T-cell (primary cell): ENCODE measurements at regions not wholly inside any gene's neighbourhood (a gene's known extent, or its start where the extent isn't known, plus 50 kb on each side); places are given as distances from the start of the nearest gene placed in this dataset.

ENCODE experiments used
- ATAC-seq, 4 experiments: fragments of 200-7000 bp in 3 of 4; fragments of 150-1000 bp in 1 of 4; cut with Tn5 transposase; replicated peaks in 1 of 4; 1 replicate in 3 of 4; 2 replicates in 1 of 4; pipeline ENCODE4 v1.10.0; 2021; ENCODE audit warnings: moderate library complexity in 3 of 4, mild to moderate bottlenecking in 2 of 4, moderate number of reproducible peaks in 1 of 4
- CTCF ChIA-PET, 2 donors: fragments of 300-600 bp; sonication (Branson Sonifier 250); formaldehyde crosslinking; loops; one replicate each; lab custom pipeline; 2022; ENCODE audit warnings: antibody characterized with exemption in 2 of 2; lab: Charles Lee
- POLR2A ChIA-PET, 2 donors: fragments of 300-600 bp; sonication (Branson Sonifier 250); formaldehyde crosslinking; loops; one replicate each; lab custom pipeline; 2022; ENCODE audit warnings: antibody characterized with exemption in 2 of 2; lab: Charles Lee
- DNase-seq, 35 experiments: peaks; one replicate each; pipeline versions ENCODE4 v3.0.0 to v3.0.0-alpha.2; 2013 to 2023
- H3K27ac ChIP-seq: one replicate; pipeline ENCODE4 v1.5.1; 2013; ENCODE audit warnings: low read length
- H3K27me3 ChIP-seq, 2 experiments: replicated peaks in 1 of 2; 1 replicate in 1 of 2; 2 replicates in 1 of 2; pipeline versions ENCODE4 v1.6.1 to v1.7.0; 2013; ENCODE audit warnings: low read length in 1 of 2, mixed read lengths in 1 of 2; ENCODE audit not compliant: control insufficient read depth in 2 of 2, insufficient read depth in 2 of 2; ENCODE audit errors: extremely low read depth in 1 of 2
- H3K36me3 ChIP-seq, 2 donors: 1 replicate in 1 of 2; 2 replicates in 1 of 2; pipeline versions ENCODE4 v1.6.1 to v1.7.0; 2013; ENCODE audit warnings: low read length in 1 of 2; ENCODE audit not compliant: control insufficient read depth in 2 of 2, insufficient read depth in 1 of 2; ENCODE audit errors: extremely low read depth in 1 of 2
- H3K4me1 ChIP-seq, 2 experiments: 1 replicate in 1 of 2; 2 replicates in 1 of 2; pipeline versions ENCODE4 v1.6.1 to v1.7.0; 2013; ENCODE audit warnings: low read length in 2 of 2, mixed read lengths in 1 of 2; ENCODE audit not compliant: insufficient read depth in 2 of 2, control insufficient read depth in 1 of 2; ENCODE audit errors: extremely low read depth in 1 of 2
- H3K4me3 ChIP-seq, 2 donors: 1 replicate in 1 of 2; 2 replicates in 1 of 2; pipeline versions ENCODE4 v1.5.1 to v1.7.0; 2013; ENCODE audit warnings: mild to moderate bottlenecking in 2 of 2, low read length in 1 of 2, moderate library complexity in 1 of 2; ENCODE audit not compliant: control insufficient read depth in 1 of 2; ENCODE audit errors: extremely low read depth in 1 of 2
- H3K9me3 ChIP-seq: 2 replicates; pipeline ENCODE4 v1.7.0; 2013
- H3K27ac Mint-ChIP-seq, 2 donors: one replicate each; pipeline ENCODE4 v1.8.0; 2020 to 2021; ENCODE audit warnings: mild to moderate bottlenecking in 2 of 2, mixed read lengths in 2 of 2
- H3K27me3 Mint-ChIP-seq, 2 donors: one replicate each; pipeline ENCODE4 v1.8.0; 2021 to 2022; ENCODE audit warnings: mixed read lengths in 2 of 2
- H3K36me3 Mint-ChIP-seq: one replicate; pipeline ENCODE4 v1.8.0; 2021; ENCODE audit warnings: mixed read lengths
- H3K4me1 Mint-ChIP-seq, 3 donors: one replicate each; pipeline ENCODE4 v1.8.0; 2020 to 2022; ENCODE audit warnings: mixed read lengths in 3 of 3, mild to moderate bottlenecking in 1 of 3
- H3K4me3 Mint-ChIP-seq, 3 donors: one replicate each; pipeline ENCODE4 v1.8.0; 2020 to 2022; ENCODE audit warnings: mild to moderate bottlenecking in 3 of 3, mixed read lengths in 3 of 3, moderate library complexity in 3 of 3
- H3K9me3 Mint-ChIP-seq, 3 donors: one replicate each; pipeline ENCODE4 v1.8.0; 2020 to 2022; ENCODE audit warnings: mixed read lengths in 3 of 3
- WGBS: methylation state at CpG from one replicate; pipeline ENCODE4 v1.1.5; 2013; ENCODE audit warnings: missing lambda C conversion rate; ENCODE audit not compliant: insufficient coverage; 5-methylcytosine and 5-hydroxymethylcytosine counted together

DNA sequence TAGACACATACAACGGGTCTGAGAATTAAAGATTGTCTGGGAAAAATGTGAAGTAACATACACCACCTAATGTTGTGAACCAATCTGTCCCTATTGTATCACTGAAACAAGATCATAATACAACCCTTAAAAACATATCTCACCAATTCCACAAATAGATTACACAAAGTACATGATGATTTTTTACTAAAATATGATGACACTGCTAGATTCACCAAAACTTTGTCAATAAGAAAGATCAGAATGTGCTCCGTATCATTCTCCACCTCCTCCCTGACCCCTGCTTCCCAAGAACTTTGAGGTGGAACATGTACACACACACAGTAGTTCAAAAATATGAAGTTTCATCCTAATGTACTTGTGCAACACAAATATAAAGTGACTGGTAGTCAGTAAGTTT is 862.0 kb downstream of the PCDH18 start:
- no peak overlapping the region for H3K4me3 ChIP-seq
- Mint-ChIP-seq H3K4me3 (no peak overlapping the region), H3K9me3 (peaks cover 4 to 14% (median 9%) of the 10 kb centered on the region in 3 donors), H3K27me3 (no peaks in the 10 kb centered on the region), H3K27ac (no peak overlapping the region), H3K4me1 (no peaks in the 10 kb centered on the region), H3K36me3 (no peaks in the 10 kb centered on the region)
- ATAC-seq (no peak), DNase-seq (no peak)
- H3K4me1 ChIP-seq: no peaks in the 10 kb centered on the region
- POLR2A ChIA-PET: no interaction called here
- no peaks in the 10 kb centered on the region for H3K36me3 ChIP-seq
- no CpG with 5 or more reads among the region's 2 CpGs for WGBS
- no peaks in the 10 kb centered on the region for H3K9me3 ChIP-seq
- CTCF ChIA-PET: no interaction called here
- no peak overlapping the region for H3K27ac ChIP-seq
- no peaks in the 10 kb centered on the region for H3K27me3 ChIP-seq

DNA sequence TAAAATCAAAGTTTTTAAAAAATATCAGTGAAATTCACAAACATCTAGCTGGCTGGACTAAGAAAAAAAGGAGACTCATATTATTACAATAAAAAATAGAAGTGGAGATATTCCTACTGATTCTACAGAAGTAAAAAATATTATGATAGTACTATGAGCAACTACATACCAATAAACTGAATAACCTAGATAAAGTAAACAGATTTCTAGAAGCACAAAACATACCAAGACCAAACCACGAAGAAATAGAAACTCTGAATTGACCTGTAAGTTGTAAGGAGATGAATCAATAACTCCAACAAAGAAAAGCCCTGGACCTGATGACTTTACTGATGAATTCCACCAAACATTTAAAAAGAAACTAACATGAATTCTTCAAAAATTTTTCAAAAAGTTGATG is 867.3 kb downstream of the PCDH18 start:
- H3K9me3 Mint-ChIP-seq: peaks cover 3 to 19% (median 6%) of the 10 kb centered on the region in 3 donors
- no peaks in the 10 kb centered on the region for H3K4me1 Mint-ChIP-seq
- H3K4me1 ChIP-seq: no peaks in the 10 kb centered on the region
- H3K27me3 ChIP-seq: no peaks in the 10 kb centered on the region
- POLR2A ChIA-PET: interaction anchor here in 1 of 2 donors (0.7 kb wide), 1 partner anchor 375 kb away, joined by 3 read pairs; no protein-coding TSS in a partner anchor
- ATAC-seq (no peak), DNase-seq (no peak)
- CTCF ChIA-PET: no interaction called here
- H3K27me3 Mint-ChIP-seq: no peaks in the 10 kb centered on the region
- no peak overlapping the region for H3K4me3 Mint-ChIP-seq
- no peak overlapping the region for H3K4me3 ChIP-seq
- no peaks in the 10 kb centered on the region for H3K9me3 ChIP-seq
- H3K27ac ChIP-seq: no peak overlapping the region
- no CpG with 5 or more reads among the region's 1 CpG for WGBS
- no peaks in the 10 kb centered on the region for H3K36me3 Mint-ChIP-seq
- H3K27ac Mint-ChIP-seq: no peak overlapping the region
- no peaks in the 10 kb centered on the region for H3K36me3 ChIP-seq

DNA sequence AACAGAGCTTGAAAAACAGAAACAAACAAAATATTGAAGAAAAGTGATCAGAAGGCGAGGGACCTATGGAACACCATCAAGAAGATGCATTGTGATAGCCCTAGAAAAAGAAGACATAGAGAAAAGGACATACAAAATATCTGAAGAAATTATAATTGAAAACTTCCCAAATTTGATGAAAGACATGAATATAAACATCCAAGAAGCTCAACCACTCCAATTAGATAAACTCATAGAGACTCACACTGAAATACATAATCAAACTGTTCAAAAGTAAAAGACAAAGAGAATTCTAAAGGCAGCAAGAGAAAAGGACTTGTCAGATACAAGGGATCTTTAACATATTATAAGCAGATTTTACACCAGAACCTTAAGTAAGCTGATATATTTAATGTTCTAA is 869.8 kb downstream of the PCDH18 start:
- DNase-seq (no peak), ATAC-seq (no peak)
- POLR2A ChIA-PET: no interaction called here
- no peaks in the 10 kb centered on the region for H3K36me3 ChIP-seq
- Mint-ChIP-seq H3K4me1 (no peaks in the 10 kb centered on the region), H3K27me3 (no peaks in the 10 kb centered on the region), H3K27ac (no peak overlapping the region), H3K36me3 (no peaks in the 10 kb centered on the region), H3K9me3 (peaks cover 3 to 19% (median 6%) of the 10 kb centered on the region in 3 donors), H3K4me3 (no peak overlapping the region)
- CTCF ChIA-PET: no interaction called here
- H3K27ac ChIP-seq: no peak overlapping the region
- no peaks in the 10 kb centered on the region for H3K4me1 ChIP-seq
- H3K9me3 ChIP-seq: no peaks in the 10 kb centered on the region
- H3K4me3 ChIP-seq: no peak overlapping the region
- no CpG with 5 or more reads among the region's 1 CpG for WGBS
- no peaks in the 10 kb centered on the region for H3K27me3 ChIP-seq

DNA sequence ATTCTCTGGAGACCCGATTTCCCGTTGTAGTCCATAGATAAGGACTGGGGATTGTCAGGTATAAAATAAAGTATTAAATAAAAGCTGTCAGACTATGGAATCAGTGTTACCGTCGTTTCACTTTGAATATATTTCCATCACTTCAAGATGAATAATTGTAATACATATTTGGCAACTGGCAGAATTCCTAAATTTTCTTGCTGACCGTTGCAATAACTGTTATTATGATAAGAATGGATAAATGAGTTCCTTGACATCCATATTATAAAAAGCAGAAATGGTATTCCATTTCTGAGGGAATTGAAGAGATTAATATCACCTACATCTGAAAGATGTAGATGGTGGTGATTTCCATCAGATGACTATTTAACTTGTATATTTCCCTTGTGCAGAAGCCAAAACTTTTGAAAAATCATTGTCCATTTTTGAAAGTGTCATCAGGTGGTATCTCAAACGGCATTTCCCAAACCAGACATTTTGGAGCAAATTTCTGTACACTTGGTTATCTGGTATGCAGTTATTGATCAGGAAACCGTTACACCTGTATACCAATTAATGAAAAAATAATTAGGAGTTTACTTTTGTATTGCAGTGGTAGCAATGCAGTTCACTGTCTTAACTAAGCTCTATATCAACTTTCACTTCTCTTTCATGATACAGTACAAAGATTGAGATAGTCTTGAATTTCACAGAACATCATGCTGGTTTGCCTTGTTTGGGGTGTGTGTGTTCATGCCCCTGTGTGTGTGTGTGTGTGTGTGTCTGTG is 878.5 kb downstream of the PCDH18 start:
- Histone ChIP-seq H3K27ac (no peak overlapping the region), H3K9me3 (no peaks in the 10 kb centered on the region), H3K4me1 (no peaks in the 10 kb centered on the region), H3K36me3 (no peaks in the 10 kb centered on the region), H3K27me3 (no peaks in the 10 kb centered on the region), H3K4me3 (no peak overlapping the region)
- Mint-ChIP-seq H3K27me3 (no peaks in the 10 kb centered on the region), H3K4me3 (no peak overlapping the region), H3K9me3 (peaks cover 4 to 8% (median 8%) of the 10 kb centered on the region in 3 donors), H3K4me1 (no peaks in the 10 kb centered on the region), H3K27ac (no peak overlapping the region), H3K36me3 (no peaks in the 10 kb centered on the region)
- DNase-seq: no peak
- WGBS: no CpG with 5 or more reads among the region's 7 CpGs
- ChIA-PET CTCF (no interaction called here), POLR2A (no interaction called here)
- ATAC-seq: no peak

DNA sequence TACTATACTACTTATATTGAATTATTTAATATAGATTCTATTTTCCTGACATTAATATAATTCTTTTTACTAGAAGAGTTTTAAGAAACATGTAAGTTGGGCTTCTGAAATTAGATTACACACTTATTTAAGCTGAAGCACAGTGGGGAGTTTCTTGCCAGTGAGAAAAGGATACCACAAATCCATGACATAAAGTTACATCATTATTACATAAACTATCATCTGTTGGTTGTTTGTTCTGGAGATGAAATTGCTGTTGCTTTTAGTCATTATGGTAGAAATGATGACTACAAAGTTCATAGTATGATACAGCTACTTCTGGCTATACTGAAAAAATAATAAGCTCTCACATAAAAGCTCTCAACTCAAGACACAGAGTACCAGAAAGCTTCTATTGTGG is 880.4 kb downstream of the PCDH18 start:
- DNase-seq (no peak), ATAC-seq (no peak)
- no peaks in the 10 kb centered on the region for H3K9me3 ChIP-seq
- H3K27ac ChIP-seq: no peak overlapping the region
- no peaks in the 10 kb centered on the region for H3K27me3 ChIP-seq
- ChIA-PET POLR2A (no interaction called here), CTCF (no interaction called here)
- H3K4me1 Mint-ChIP-seq: no peaks in the 10 kb centered on the region
- no peaks in the 10 kb centered on the region for H3K4me1 ChIP-seq
- H3K27ac Mint-ChIP-seq: no peak overlapping the region
- no peaks in the 10 kb centered on the region for H3K27me3 Mint-ChIP-seq
- H3K4me3 Mint-ChIP-seq: no peak overlapping the region
- H3K4me3 ChIP-seq: no peak overlapping the region
- H3K9me3 Mint-ChIP-seq: peaks cover 7 to 13% (median 8%) of the 10 kb centered on the region in 3 donors
- H3K36me3 Mint-ChIP-seq: no peaks in the 10 kb centered on the region
- no peaks in the 10 kb centered on the region for H3K36me3 ChIP-seq

DNA sequence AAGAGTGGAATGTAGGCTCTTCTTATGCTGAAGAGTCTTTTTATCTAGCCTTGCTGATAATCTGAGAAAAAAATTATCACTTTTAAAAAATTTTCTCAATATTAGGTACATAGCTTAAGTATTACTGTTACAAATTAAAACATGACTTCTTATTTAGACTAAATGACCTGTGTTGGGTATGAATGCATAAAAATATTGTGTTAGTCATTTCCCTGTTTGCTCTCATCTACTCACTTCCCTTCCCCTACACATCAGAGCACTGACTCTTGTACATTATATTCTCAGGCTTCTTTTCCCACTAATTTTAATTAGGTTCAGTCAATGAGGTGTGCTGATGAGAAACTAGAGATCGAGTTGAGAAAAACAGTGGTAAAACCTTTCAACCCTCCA is 881.0 kb downstream of the PCDH18 start:
- Mint-ChIP-seq H3K4me1 (no peaks in the 10 kb centered on the region), H3K36me3 (no peaks in the 10 kb centered on the region), H3K27ac (no peak overlapping the region), H3K4me3 (no peak overlapping the region), H3K27me3 (no peaks in the 10 kb centered on the region), H3K9me3 (peaks cover 7 to 13% (median 8%) of the 10 kb centered on the region in 3 donors)
- no peaks in the 10 kb centered on the region for H3K36me3 ChIP-seq
- no peak overlapping the region for H3K27ac ChIP-seq
- ChIA-PET CTCF (no interaction called here), POLR2A (no interaction called here)
- H3K4me1 ChIP-seq: no peaks in the 10 kb centered on the region
- no peak for DNase-seq
- no peaks in the 10 kb centered on the region for H3K27me3 ChIP-seq
- H3K9me3 ChIP-seq: no peaks in the 10 kb centered on the region
- no peak overlapping the region for H3K4me3 ChIP-seq
- ATAC-seq: no peak
- WGBS: no CpG with 5 or more reads among the region's 1 CpG
